ENCODE measurements at regions not wholly inside any gene's neighbourhood (a gene's known extent, or its start where the extent isn't known, plus 50 kb on each side); places are given as distances from the start of the nearest gene placed in this dataset.

DNA sequence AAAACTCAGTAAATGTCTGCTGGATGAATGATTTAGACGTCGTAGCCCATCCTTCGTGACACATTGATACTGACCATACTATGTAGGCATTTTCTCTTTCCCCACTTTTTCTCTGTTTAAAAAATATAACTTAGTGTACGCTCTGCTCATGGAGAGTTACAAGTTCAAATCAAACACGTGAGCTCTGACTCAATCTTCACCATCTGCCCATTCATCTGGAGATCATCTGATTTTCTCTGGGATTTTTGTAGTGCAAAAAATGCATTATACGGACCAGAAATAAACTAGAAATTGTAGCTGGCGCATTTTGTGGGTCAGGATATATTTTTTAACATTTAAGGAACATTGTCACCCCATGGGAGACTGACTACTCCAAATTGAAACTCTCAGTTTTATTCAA, 124.7 kb upstream of the FAM9B start:
- Mint-ChIP-seq H3K4me3 (no peak overlapping the region), H3K9me3 (peaks cover 3% of the 10 kb centered on the region), H3K4me1 (peaks cover 3% of the 10 kb centered on the region), H3K27me3 (no peaks in the 10 kb centered on the region), H3K36me3 (peaks cover 3% of the 10 kb centered on the region), H3K27ac (no peak overlapping the region)
- POLR2A ChIA-PET = no interaction called here
- DNase-seq (no peak), ATAC-seq (ENCODE audit: low read depth) (no peak)

GRCh38 chrX:9160698-9161329, 126.9 kb upstream of the FAM9B start:
- H3K9me3 Mint-ChIP-seq = no peaks in the 10 kb centered on the region
- peaks cover 3% of the 10 kb centered on the region for H3K36me3 Mint-ChIP-seq
- ATAC-seq (ENCODE audit: low read depth) = no peak
- H3K4me1 Mint-ChIP-seq = peaks cover 11% of the 10 kb centered on the region
- no peak overlapping the region for H3K27ac Mint-ChIP-seq
- H3K4me3 Mint-ChIP-seq = no peak overlapping the region
- no peaks in the 10 kb centered on the region for H3K27me3 Mint-ChIP-seq
- no peak for DNase-seq
- POLR2A ChIA-PET = no interaction called here

DNA sequence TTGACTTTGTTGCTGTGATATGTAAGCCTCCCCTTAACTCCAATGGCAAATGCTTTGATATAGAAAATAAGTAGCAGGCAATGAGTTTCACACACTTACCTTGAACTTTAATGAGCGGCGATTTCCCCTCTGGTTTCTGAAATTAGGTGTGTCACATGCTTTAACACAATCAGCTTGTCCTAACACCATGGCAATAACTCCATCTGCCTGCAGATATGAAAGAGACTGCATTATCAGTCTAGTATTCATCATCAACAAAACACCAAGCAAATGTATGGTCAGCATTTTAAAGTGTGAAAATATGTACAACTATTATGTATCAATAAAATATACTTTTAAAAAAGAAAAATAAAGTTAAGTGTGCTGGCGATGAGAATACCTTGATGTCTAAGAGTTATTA, 128.8 kb upstream of the FAM9B start:
- DNase-seq = no peak
- H3K27me3 Mint-ChIP-seq = no peaks in the 10 kb centered on the region
- POLR2A ChIA-PET = no interaction called here

GRCh38 chrX:9163214-9163709, 129.3 kb upstream of the FAM9B start:
- POLR2A ChIA-PET = no interaction called here
- ATAC-seq (ENCODE audit: low read depth) = no peak
- Mint-ChIP-seq H3K36me3 (peaks cover 3% of the 10 kb centered on the region), H3K4me1 (peaks cover 14% of the 10 kb centered on the region), H3K27ac (no peak overlapping the region), H3K4me3 (no peak overlapping the region), H3K9me3 (no peaks in the 10 kb centered on the region), H3K27me3 (no peaks in the 10 kb centered on the region)
- no peak for DNase-seq

More for the DNA sequence above, 128.8 kb upstream of the FAM9B start:
- Mint-ChIP-seq H3K4me3 (no peak overlapping the region), H3K27ac (no peak overlapping the region), H3K4me1 (peaks cover 14% of the 10 kb centered on the region), H3K9me3 (no peaks in the 10 kb centered on the region), H3K36me3 (peaks cover 3% of the 10 kb centered on the region)
- no peak for ATAC-seq (ENCODE audit: low read depth)

GRCh38 chrX:9164086-9164485, 130.2 kb upstream of the FAM9B start:
- Mint-ChIP-seq H3K27me3 (no peaks in the 10 kb centered on the region), H3K27ac (no peak overlapping the region), H3K4me3 (no peak overlapping the region), H3K9me3 (no peaks in the 10 kb centered on the region), H3K36me3 (peaks cover 3% of the 10 kb centered on the region), H3K4me1 (peaks cover 14% of the 10 kb centered on the region)
- no peak for ATAC-seq (ENCODE audit: low read depth)
- no peak for DNase-seq
- POLR2A ChIA-PET = no interaction called here

- Mint-ChIP-seq H3K36me3 (peaks cover 3% of the 10 kb centered on the region), H3K27me3 (no peaks in the 10 kb centered on the region), H3K9me3 (no peaks in the 10 kb centered on the region), H3K27ac (no peak overlapping the region), H3K4me3 (no peak overlapping the region), H3K4me1 (peaks cover 14% of the 10 kb centered on the region)
- DNase-seq = no peak
- POLR2A ChIA-PET = no interaction called here
- no peak for ATAC-seq (ENCODE audit: low read depth)
Measured at GRCh38 chrX:9164533-9165426, 130.9 kb upstream of the FAM9B start.

GRCh38 chrX:9166584-9166944, 132.6 kb upstream of the FAM9B start:
- POLR2A ChIA-PET = no interaction called here
- H3K27me3 Mint-ChIP-seq = no peaks in the 10 kb centered on the region
- no peaks in the 10 kb centered on the region for H3K9me3 Mint-ChIP-seq
- DNase-seq (no peak), ATAC-seq (ENCODE audit: low read depth) (no peak)
- no peak overlapping the region for H3K27ac Mint-ChIP-seq
- H3K4me1 Mint-ChIP-seq = peaks cover 14% of the 10 kb centered on the region
- no peaks in the 10 kb centered on the region for H3K36me3 Mint-ChIP-seq
- H3K4me3 Mint-ChIP-seq = no peak overlapping the region

DNA sequence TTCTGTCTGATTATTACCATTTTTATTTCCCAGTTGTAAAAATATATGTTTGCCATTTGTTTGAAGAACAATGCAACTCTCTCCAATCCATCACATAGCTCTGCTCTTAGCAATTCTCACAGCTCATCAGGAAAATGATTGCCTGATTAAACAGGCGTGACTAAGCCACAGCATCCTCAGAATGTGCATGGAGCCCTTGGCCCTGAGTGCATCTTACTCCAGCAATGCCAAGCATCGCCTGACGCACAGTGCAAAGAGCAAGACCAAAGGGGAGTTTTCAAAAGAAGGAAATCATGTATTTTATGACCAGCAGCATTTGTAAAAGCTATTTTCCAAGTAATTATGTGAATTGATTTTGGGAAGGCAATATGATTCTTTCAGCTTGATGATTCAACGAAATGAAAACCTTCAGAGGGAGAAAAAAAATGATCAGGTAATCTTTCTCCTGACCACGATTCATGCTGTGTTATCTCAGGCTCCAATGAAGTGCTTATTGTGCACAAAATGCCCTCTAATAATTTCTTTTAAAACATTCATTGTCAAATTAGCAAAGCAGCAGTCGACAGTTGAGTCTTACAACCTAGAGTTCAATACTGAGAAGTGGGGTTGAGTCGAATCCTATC, 138.0 kb upstream of the FAM9B start:
- no peaks in the 10 kb centered on the region for H3K9me3 Mint-ChIP-seq
- no peak for DNase-seq
- ATAC-seq (ENCODE audit: low read depth) = no peak
- no peaks in the 10 kb centered on the region for H3K36me3 Mint-ChIP-seq
- no peak overlapping the region for H3K27ac Mint-ChIP-seq
- no peaks in the 10 kb centered on the region for H3K4me1 Mint-ChIP-seq
- H3K27me3 Mint-ChIP-seq = no peaks in the 10 kb centered on the region
- POLR2A ChIA-PET = no interaction called here
- H3K4me3 Mint-ChIP-seq = no peak overlapping the region

DNA sequence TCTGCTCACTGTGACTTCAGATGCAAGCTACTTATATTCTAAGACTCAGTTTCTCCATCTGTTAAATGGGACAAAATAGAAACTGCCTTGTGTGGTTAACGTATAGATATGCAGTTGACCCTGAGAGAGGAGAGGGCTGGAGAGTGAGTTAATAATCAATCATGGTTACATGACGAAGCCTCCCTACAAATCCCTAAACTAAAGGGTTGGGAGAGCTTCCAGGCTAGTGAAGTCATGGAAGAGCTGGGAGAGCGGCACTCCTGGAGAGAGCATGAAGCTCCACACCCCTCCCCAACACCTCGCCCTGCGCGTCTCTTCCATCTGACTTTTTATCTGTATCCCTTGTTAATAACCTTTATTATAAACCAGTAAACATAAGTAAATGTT, 138.5 kb upstream of the FAM9B start:
- POLR2A ChIA-PET = no interaction called here
- no peaks in the 10 kb centered on the region for H3K4me1 Mint-ChIP-seq
- no peaks in the 10 kb centered on the region for H3K36me3 Mint-ChIP-seq
- H3K9me3 Mint-ChIP-seq = no peaks in the 10 kb centered on the region
- no peak overlapping the region for H3K27ac Mint-ChIP-seq
- H3K27me3 Mint-ChIP-seq = no peaks in the 10 kb centered on the region
- ATAC-seq (ENCODE audit: low read depth) = no peak
- no peak for DNase-seq
- no peak overlapping the region for H3K4me3 Mint-ChIP-seq

GRCh38 chrX:9180623-9181022, 146.7 kb upstream of the FAM9B start:
- Mint-ChIP-seq H3K36me3 (no peaks in the 10 kb centered on the region), H3K27ac (no peak overlapping the region), H3K4me1 (no peaks in the 10 kb centered on the region), H3K4me3 (no peak overlapping the region), H3K27me3 (no peaks in the 10 kb centered on the region), H3K9me3 (no peaks in the 10 kb centered on the region)
- POLR2A ChIA-PET = no interaction called here
- no peak for ATAC-seq (ENCODE audit: low read depth)
- no peak for DNase-seq

GRCh38 chrX:9182041-9182440, 148.1 kb upstream of the FAM9B start:
- H3K27me3 Mint-ChIP-seq = no peaks in the 10 kb centered on the region
- no peaks in the 10 kb centered on the region for H3K36me3 Mint-ChIP-seq
- POLR2A ChIA-PET = no interaction called here
- no peak overlapping the region for H3K27ac Mint-ChIP-seq
- no peaks in the 10 kb centered on the region for H3K4me1 Mint-ChIP-seq
- H3K4me3 Mint-ChIP-seq = no peak overlapping the region
- no peak for ATAC-seq (ENCODE audit: low read depth)
- no peak for DNase-seq
- H3K9me3 Mint-ChIP-seq = no peaks in the 10 kb centered on the region

- ATAC-seq (ENCODE audit: low read depth) (no peak), DNase-seq (no peak)
- POLR2A ChIA-PET = no interaction called here
- no peak overlapping the region for H3K4me3 Mint-ChIP-seq
- no peaks in the 10 kb centered on the region for H3K4me1 Mint-ChIP-seq
- no peaks in the 10 kb centered on the region for H3K27me3 Mint-ChIP-seq
- H3K9me3 Mint-ChIP-seq = no peaks in the 10 kb centered on the region
- H3K27ac Mint-ChIP-seq = no peak overlapping the region
- H3K36me3 Mint-ChIP-seq = no peaks in the 10 kb centered on the region
Measured at GRCh38 chrX:9183481-9183880, 149.6 kb upstream of the FAM9B start.

- Mint-ChIP-seq H3K4me3 (no peak overlapping the region), H3K36me3 (no peaks in the 10 kb centered on the region), H3K27ac (no peak overlapping the region), H3K9me3 (no peaks in the 10 kb centered on the region), H3K27me3 (no peaks in the 10 kb centered on the region), H3K4me1 (no peaks in the 10 kb centered on the region)
- ATAC-seq (ENCODE audit: low read depth) = no peak
- POLR2A ChIA-PET = no interaction called here
- no peak for DNase-seq
Measured at GRCh38 chrX:9184211-9184610, 150.3 kb upstream of the FAM9B start.

GRCh38 chrX:9188117-9188516, 154.2 kb upstream of the FAM9B start:
- ATAC-seq (ENCODE audit: low read depth) (no peak), DNase-seq (no peak)
- Mint-ChIP-seq H3K9me3 (no peaks in the 10 kb centered on the region), H3K36me3 (no peaks in the 10 kb centered on the region), H3K27ac (no peak overlapping the region), H3K4me1 (no peaks in the 10 kb centered on the region), H3K4me3 (no peak overlapping the region), H3K27me3 (no peaks in the 10 kb centered on the region)
- POLR2A ChIA-PET = no interaction called here
